ENCODE measurements at regions not wholly inside any gene's neighbourhood (a gene's known extent, or its start where the extent isn't known, plus 50 kb on each side); places are given as distances from the start of the nearest gene placed in this dataset.

GRCh38 chr5:130896636-130897035, 268.4 kb downstream of the HINT1 start:
- TF ChIP-seq CTCF (conservative IDR thresholded peaks at IDR 0.05): no peak
- H3K27ac ChIP-seq: peak overlapping the region; percentile 88

GRCh38 chr5:130893006-130893405, 272.1 kb downstream of the HINT1 start:
- no peak for TF ChIP-seq CTCF (conservative IDR thresholded peaks at IDR 0.05)
- no peak overlapping the region for H3K27ac ChIP-seq

- H3K27ac ChIP-seq: no peak overlapping the region
- TF ChIP-seq CTCF (conservative IDR thresholded peaks at IDR 0.05): no peak
Measured at GRCh38 chr5:130890610-130891009, 274.4 kb downstream of the HINT1 start.

GRCh38 chr5:130885691-130886090, 279.4 kb downstream of the HINT1 start:
- no peak for TF ChIP-seq CTCF (conservative IDR thresholded peaks at IDR 0.05)
- no peak overlapping the region for H3K27ac ChIP-seq

GRCh38 chr5:130885027-130885426, 280.0 kb downstream of the HINT1 start:
- no peak overlapping the region for H3K27ac ChIP-seq
- no peak for TF ChIP-seq CTCF (conservative IDR thresholded peaks at IDR 0.05)

- no peak overlapping the region for H3K27ac ChIP-seq
- no peak for TF ChIP-seq CTCF (conservative IDR thresholded peaks at IDR 0.05)
Measured at GRCh38 chr5:130884023-130884422, 281.0 kb downstream of the HINT1 start.

- TF ChIP-seq CTCF (conservative IDR thresholded peaks at IDR 0.05): no peak
- no peak overlapping the region for H3K27ac ChIP-seq
Measured at GRCh38 chr5:130875656-130876055, 289.4 kb downstream of the HINT1 start.

Measured in VCaP (cell line).